H1 (cell line): ENCODE measurements at regions not wholly inside any gene's neighbourhood (a gene's known extent, or its start where the extent isn't known, plus 50 kb on each side); places are given as distances from the start of the nearest gene placed in this dataset.
A peak's percentile ranks its signal among the peaks of the same experiment; 100 is the strongest.

Source experiments
- CTCF ChIA-PET: fragments of 300-600 bp; sonication (Branson Sonifier 250); formaldehyde crosslinking; loops from one replicate; lab custom pipeline; 2021; ENCODE audit not compliant: partially characterized antibody; lab: Charles Lee
- POLR2A ChIA-PET: fragments of 300-600 bp; sonication (Branson Sonifier 250); formaldehyde crosslinking; loops from one replicate; lab custom pipeline; 2021; ENCODE audit warnings: inconsistent platforms; ENCODE audit not compliant: partially characterized antibody; lab: Charles Lee
- DNase-seq, 2 experiments: peaks; one replicate each; pipeline versions ENCODE4 v3.0.0 to v3.0.0-alpha.2; 2010 to 2022; ENCODE audit warnings: low spot score in 2 of 2, low read depth in 1 of 2, mixed read lengths in 1 of 2
- FAIRE-seq: peaks from 2 replicates; lab custom pipeline; 2011; peaks lifted over from hg19 to GRCh38; lab: Jason Lieb, UNC
- H2AFZ ChIP-seq: 2 replicates; pipeline ENCODE4 v1.8.1; 2012; ENCODE audit warnings: low read length, inconsistent platforms
- H2AK5ac ChIP-seq: 2 replicates; pipeline ENCODE4 v1.6.1; 2013; ENCODE audit warnings: low read depth, low read length
- H2BK120ac ChIP-seq: replicated peaks from 2 replicates; pipeline ENCODE3; 2013; ENCODE audit warnings: low read depth, low read length, inconsistent platforms
- H2BK12ac ChIP-seq: 2 replicates; pipeline ENCODE4 v1.6.1; 2013; ENCODE audit warnings: low read depth, low read length
- H2BK15ac ChIP-seq: 2 replicates; pipeline ENCODE4 v1.6.1; 2013; ENCODE audit warnings: low read length
- H2BK20ac ChIP-seq: 2 replicates; pipeline ENCODE4 v1.6.1; 2013; ENCODE audit warnings: low read length
- H2BK5ac ChIP-seq: 2 replicates; pipeline ENCODE4 v1.6.1; 2013; ENCODE audit warnings: low read depth, low read length
- H3K14ac ChIP-seq: 2 replicates; pipeline ENCODE4 v1.6.1; 2013; ENCODE audit warnings: inconsistent platforms; ENCODE audit not compliant: insufficient read length
- H3K18ac ChIP-seq: 2 replicates; pipeline ENCODE4 v1.6.1; 2013; ENCODE audit warnings: low read length; ENCODE audit errors: extremely low read depth
- H3K23ac ChIP-seq: 2 replicates; pipeline ENCODE4 v1.6.1; 2013; ENCODE audit warnings: inconsistent platforms; ENCODE audit not compliant: insufficient read length
- H3K23me2 ChIP-seq: 2 replicates; pipeline ENCODE4 v1.6.1; 2013; ENCODE audit warnings: low read depth, low read length
- H3K27ac ChIP-seq: 2 replicates; pipeline ENCODE4 v1.6.1; 2011; ENCODE audit warnings: low read depth, low read length, inconsistent platforms
- H3K27me3 ChIP-seq, 4 experiments: replicated peaks in 1 of 4; 1 replicate in 1 of 4; 2 replicates in 3 of 4; pipeline versions ENCODE4 v1.6.1 to v1.8.1; 2011 to 2013; ENCODE audit warnings: low read length in 3 of 4, mild to moderate bottlenecking in 3 of 4, inconsistent platforms in 2 of 4, mixed read lengths in 2 of 4, moderate library complexity in 1 of 4; ENCODE audit not compliant: control insufficient read depth in 3 of 4, insufficient read depth in 3 of 4; ENCODE audit errors: extremely low read depth in 1 of 4
- H3K36me3 ChIP-seq, 4 experiments: 2 replicates each; pipeline versions ENCODE4 v1.6.1 to v1.8.1; 2011 to 2013; ENCODE audit warnings: mild to moderate bottlenecking in 4 of 4, low read length in 3 of 4, moderate library complexity in 2 of 4, control low read depth in 1 of 4, inconsistent platforms in 1 of 4; ENCODE audit not compliant: insufficient read depth in 4 of 4, control insufficient read depth in 2 of 4
- H3K4ac ChIP-seq: replicated peaks from 2 replicates; pipeline ENCODE3; 2013; ENCODE audit warnings: low read length, low read depth, mixed read lengths, inconsistent platforms; ENCODE audit not compliant: insufficient read length
- H3K4me1 ChIP-seq, 4 experiments: replicated peaks in 1 of 4; 1 replicate in 1 of 4; 2 replicates in 3 of 4; pipeline versions ENCODE4 v1.6.1 to v1.8.1; 2011 to 2013; ENCODE audit warnings: low read length in 3 of 4, inconsistent platforms in 2 of 4, mixed read lengths in 1 of 4; ENCODE audit not compliant: insufficient read depth in 4 of 4, control insufficient read depth in 3 of 4
- H3K4me2 ChIP-seq, 2 experiments: 2 replicates each; pipeline versions ENCODE4 v1.6.1 to v1.8.1; 2011 to 2013; ENCODE audit warnings: low read depth in 2 of 2, low read length in 2 of 2, control low read depth in 1 of 2, inconsistent platforms in 1 of 2, mild to moderate bottlenecking in 1 of 2; ENCODE audit not compliant: insufficient read depth in 1 of 2
- H3K4me3 ChIP-seq, 4 experiments: fragments of 200-600, 300-600 bp in 1 of 4; sonication (generic), shearing (Covaris generic), sonication (Bioruptor Twin) in 1 of 4; 2 replicates each; pipeline versions ENCODE4 v1.5.1 to v1.8.1; 2011 to 2016; ENCODE audit warnings: low read length in 4 of 4, low read depth in 3 of 4, control low read depth in 2 of 4, inconsistent platforms in 2 of 4, mild to moderate bottlenecking in 2 of 4, mixed read lengths in 1 of 4, moderate library complexity in 1 of 4; ENCODE audit not compliant: insufficient read depth in 2 of 4; ENCODE audit errors: extremely low read depth in 1 of 4
- H3K56ac ChIP-seq: replicated peaks from 2 replicates; pipeline ENCODE3; 2013; ENCODE audit warnings: low read depth, mild to moderate bottlenecking, mixed read lengths, low read length, inconsistent platforms; ENCODE audit not compliant: insufficient read length
- H3K79me1 ChIP-seq: 2 replicates; pipeline ENCODE4 v1.6.1; 2013; ENCODE audit warnings: low read depth, low read length, control low read depth
- H3K79me2 ChIP-seq, 2 experiments: 2 replicates each; pipeline versions ENCODE4 v1.6.1 to v1.8.1; 2012 to 2013; ENCODE audit warnings: low read length in 2 of 2, mild to moderate bottlenecking in 2 of 2, inconsistent platforms in 1 of 2; ENCODE audit not compliant: insufficient read depth in 2 of 2, control insufficient read depth in 1 of 2
- H3K9ac ChIP-seq, 4 experiments: replicated peaks in 1 of 4; 1 replicate in 1 of 4; 2 replicates in 3 of 4; pipeline versions ENCODE4 v1.6.1 to v1.8.1; 2011 to 2013; ENCODE audit warnings: low read depth in 3 of 4, low read length in 3 of 4, control low read depth in 2 of 4, mild to moderate bottlenecking in 2 of 4, moderate library complexity in 2 of 4, inconsistent platforms in 1 of 4; ENCODE audit errors: extremely low read depth in 1 of 4
- H3K9me3 ChIP-seq, 2 experiments: 2 replicates each; pipeline versions ENCODE4 v1.6.1 to v1.8.1; 2012 to 2013; ENCODE audit warnings: mild to moderate bottlenecking in 2 of 2, moderate library complexity in 2 of 2, control low read depth in 1 of 2, inconsistent platforms in 1 of 2, low read depth in 1 of 2, low read length in 1 of 2, mixed read lengths in 1 of 2; ENCODE audit not compliant: insufficient read depth in 2 of 2
- H4K20me1 ChIP-seq, 2 experiments: replicated peaks in 1 of 2; 2 replicates each; pipeline versions ENCODE3 to v1.8.1; 2011 to 2013; ENCODE audit warnings: inconsistent platforms in 2 of 2, low read length in 2 of 2, mild to moderate bottlenecking in 1 of 2; ENCODE audit not compliant: insufficient read depth in 2 of 2, control insufficient read depth in 1 of 2
- H4K5ac ChIP-seq: 2 replicates; pipeline ENCODE4 v1.6.1; 2013; ENCODE audit warnings: low read length, low read depth, mixed read lengths, inconsistent platforms; ENCODE audit not compliant: insufficient read length
- H4K8ac ChIP-seq: 2 replicates; pipeline ENCODE4 v1.8.0; 2013; ENCODE audit warnings: mild to moderate bottlenecking, moderate library complexity, low read length, inconsistent platforms; ENCODE audit not compliant: insufficient read depth; ENCODE audit errors: extremely low read depth
- H4K91ac ChIP-seq: replicated peaks from 2 replicates; pipeline ENCODE3; 2013; ENCODE audit warnings: low read length, mixed read lengths, inconsistent platforms; ENCODE audit not compliant: insufficient read length
- BACH1 ChIP-seq: IDR thresholded peaks from 2 replicates; pipeline ENCODE4 v1.6.1; 2012; ENCODE audit warnings: low read length, improper control_type of control experiment
- CBX5 ChIP-seq: fragments of 300-800, 300-1000 bp; sonication (generic); IDR thresholded peaks from 2 replicates; pipeline ENCODE4 v1.7.1; 2016; ENCODE audit warnings: antibody characterized with exemption, low read length, low read depth
- CBX8 ChIP-seq: fragments of 300-800, 300-1000 bp; sonication (generic); IDR thresholded peaks from 2 replicates; pipeline ENCODE4 v1.7.1; 2016; ENCODE audit warnings: low read depth, low read length, borderline replicate concordance
- CEBPB ChIP-seq: IDR thresholded peaks from 2 replicates; pipeline ENCODE4 v1.6.1; 2012; ENCODE audit warnings: low read depth, low read length
- CHD2 ChIP-seq: IDR thresholded peaks from 2 replicates; pipeline ENCODE4 v1.6.1; 2012; ENCODE audit warnings: low read length, improper control_type of control experiment
- CTBP2 ChIP-seq: IDR thresholded peaks from 2 replicates; pipeline ENCODE4 v1.7.0; 2011; ENCODE audit warnings: borderline replicate concordance, mild to moderate bottlenecking, moderate library complexity, mixed read lengths, low read length; ENCODE audit not compliant: insufficient read depth, insufficient read length
- HDAC6 ChIP-seq: IDR thresholded peaks from one replicate; pipeline ENCODE4 v1.7.1; 2012; ENCODE audit warnings: low read depth, mild to moderate bottlenecking, inconsistent platforms, low read length, moderate library complexity
- KDM4A ChIP-seq: IDR thresholded peaks from one replicate; pipeline ENCODE4 v1.7.1; 2012; ENCODE audit warnings: low read depth, mild to moderate bottlenecking, moderate library complexity, low read length, inconsistent platforms; ENCODE audit not compliant: severe bottlenecking
- NRF1 ChIP-seq: IDR thresholded peaks from 2 replicates; pipeline ENCODE4 v1.6.1; 2011; ENCODE audit warnings: mild to moderate bottlenecking, low read depth, low read length, improper control_type of control experiment
- POU5F1 ChIP-seq: IDR thresholded peaks from 2 replicates; pipeline ENCODE4 v1.6.1; 2011; ENCODE audit warnings: low read depth, mild to moderate bottlenecking, low read length, moderate library complexity
- RXRA ChIP-seq: IDR thresholded peaks from 2 replicates; pipeline ENCODE4 v1.6.1; 2011; ENCODE audit warnings: low read depth, mild to moderate bottlenecking, low read length, moderate library complexity; ENCODE audit not compliant: insufficient read depth
- SIX5 ChIP-seq: IDR thresholded peaks from 2 replicates; pipeline ENCODE4 v1.6.1; 2011; ENCODE audit warnings: mild to moderate bottlenecking, low read depth, low read length
- TAF7 ChIP-seq: optimal IDR thresholded peaks from 2 replicates; pipeline ENCODE3; 2011; ENCODE audit warnings: low read depth, mild to moderate bottlenecking, inconsistent platforms, low read length, moderate library complexity, borderline replicate concordance
- USF2 ChIP-seq: IDR thresholded peaks from 2 replicates; pipeline ENCODE4 v1.6.1; 2011; ENCODE audit warnings: low read length, improper control_type of control experiment
- WGBS, 2 experiments: shearing (Covaris generic) in 1 of 2; methylation state at CpG; one replicate each; pipeline versions ENCODE4 v1.1.6 to v1.1.7; 2013 to 2015; ENCODE audit warnings: low lambda C conversion rate in 2 of 2, mixed read lengths in 2 of 2, inconsistent platforms in 1 of 2, low coverage in 1 of 2, missing lambda C conversion rate in 1 of 2; ENCODE audit not compliant: insufficient replicate concordance in 2 of 2, insufficient coverage in 1 of 2, insufficient read length in 1 of 2; ENCODE audit errors: extremely low coverage in 1 of 2, missing lambda C conversion rate in 1 of 2; 5-methylcytosine and 5-hydroxymethylcytosine counted together

- Histone ChIP-seq H2BK12ac (no peak overlapping the region), H3K27me3 (no peaks in the 10 kb centered on the region), H3K4me3 (no peak overlapping the region), H2BK5ac (no peak overlapping the region), H3K4me1 (no peaks in the 10 kb centered on the region), H4K5ac (no peak overlapping the region), H3K79me2 (no peaks in the 10 kb centered on the region), H3K4me2 (no peak overlapping the region), H2AK5ac (no peak overlapping the region), H3K9ac (no peak overlapping the region), H3K56ac (no peak overlapping the region), H3K14ac (no peak overlapping the region), H3K23ac (no peak overlapping the region), H3K36me3 (no peaks in the 10 kb centered on the region), H4K8ac (no peak overlapping the region), H3K23me2 (no peaks in the 10 kb centered on the region), H3K79me1 (no peaks in the 10 kb centered on the region), H2BK120ac (no peak overlapping the region), H4K91ac (no peak overlapping the region), H3K9me3 (no peaks in the 10 kb centered on the region; a peak in 1 of 4 replicates), H3K18ac (no peak overlapping the region), H4K20me1 (no peaks in the 10 kb centered on the region), H2BK15ac (no peak overlapping the region), H3K4ac (no peak overlapping the region), H2AFZ (peak overlapping the region; percentile 44), H2BK20ac (no peak overlapping the region), H3K27ac (no peak overlapping the region)
- WGBS, 2 experiments: 95% methylated on average over 5 of the region's 5 CpGs; no CpG with 5 or more reads in 1 of the 2 experiments
- FAIRE-seq (no peak), DNase-seq (no peak)
- ChIA-PET CTCF (interaction anchor here (1.0 kb wide), 1 partner anchor 14 kb away, joined by 3 read pairs; no protein-coding TSS in a partner anchor), POLR2A (interaction anchor here (0.8 kb wide), 1 partner anchor 124 kb away, joined by 4 read pairs; no protein-coding TSS in a partner anchor)
- TF ChIP-seq CBX8 (no peak), NRF1 (no peak), BACH1 (no peak), SIX5 (no peak), USF2 (no peak), CBX5 (no peak), POU5F1 (no peak), HDAC6 (no peak), CEBPB (no peak), CTBP2 (no peak), CHD2 (no peak), KDM4A (no peak), RXRA (no peak), TAF7 (no peak)
Observed at GRCh38 chr4:128697323-128697722, 112.2 kb upstream of the JADE1 start.
